ES-I3 (cell line): ENCODE measurements at regions not wholly inside any gene's neighbourhood (a gene's known extent, or its start where the extent isn't known, plus 50 kb on each side); places are given as distances from the start of the nearest gene placed in this dataset.

Experiments
- H3K36me3 ChIP-seq: 2 replicates; pipeline ENCODE4 v1.6.1; 2013; ENCODE audit warnings: mild to moderate bottlenecking, low read length, control low read depth, moderate library complexity; ENCODE audit not compliant: insufficient read depth
- H3K4me1 ChIP-seq: 2 replicates; pipeline ENCODE4 v1.6.1; 2013; ENCODE audit warnings: mild to moderate bottlenecking, control low read depth, low read length; ENCODE audit not compliant: insufficient read depth
- H3K9ac ChIP-seq: 2 replicates; pipeline ENCODE4 v1.6.1; 2013; ENCODE audit warnings: low read depth, mild to moderate bottlenecking, low read length, moderate library complexity
- H3K9me3 ChIP-seq: 2 replicates; pipeline ENCODE4 v1.6.1; 2013; ENCODE audit warnings: mild to moderate bottlenecking, low read length, moderate library complexity; ENCODE audit not compliant: control insufficient read depth, insufficient read depth

DNA sequence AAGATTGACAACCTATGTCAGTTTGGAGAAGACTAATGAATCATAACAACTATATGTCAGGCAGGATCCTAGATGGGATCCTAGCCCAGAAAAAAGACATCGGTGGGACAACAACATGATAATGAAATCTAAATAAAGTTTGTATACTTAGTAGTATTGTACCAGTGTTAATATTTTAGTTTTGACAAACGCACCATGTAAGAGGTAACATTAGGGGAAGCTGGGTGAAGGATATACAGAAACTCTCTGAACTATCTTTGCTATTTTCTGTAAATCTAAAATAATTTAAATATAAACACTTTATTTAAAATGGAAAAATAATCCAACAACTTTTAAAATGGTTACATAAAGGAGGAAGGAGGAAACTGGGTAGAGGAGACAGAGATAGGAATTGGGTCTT lies 105.6 kb upstream of the AP1S2 start:
- Histone ChIP-seq H3K9me3 (no peaks in the 10 kb centered on the region), H3K36me3 (no peaks in the 10 kb centered on the region), H3K4me1 (peaks cover 35% of the 10 kb centered on the region), H3K9ac (no peak overlapping the region)

DNA sequence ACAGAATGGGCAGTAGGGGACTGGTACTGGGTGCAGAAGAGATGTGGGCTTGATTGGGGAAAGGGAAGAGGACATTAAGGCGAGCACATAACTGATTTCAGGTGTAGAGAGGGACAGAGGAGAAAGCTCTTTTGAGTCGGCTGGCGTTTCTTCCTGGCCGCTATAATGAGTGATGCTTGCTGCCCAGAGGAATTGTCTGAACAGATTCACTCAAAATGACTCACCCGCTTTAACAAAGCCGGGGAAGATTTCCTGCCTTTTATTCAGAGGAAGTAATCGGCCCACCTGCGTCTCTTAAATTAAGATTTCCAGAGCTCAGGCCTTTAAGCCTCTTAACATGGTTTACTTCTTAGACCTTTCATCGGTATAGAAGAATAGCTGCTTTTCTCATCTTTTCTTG lies 102.1 kb upstream of the AP1S2 start:
- H3K9me3 ChIP-seq: no peaks in the 10 kb centered on the region
- H3K9ac ChIP-seq: peak overlapping the region; percentile 27
- H3K4me1 ChIP-seq: peaks cover 24% of the 10 kb centered on the region
- no peaks in the 10 kb centered on the region for H3K36me3 ChIP-seq

DNA sequence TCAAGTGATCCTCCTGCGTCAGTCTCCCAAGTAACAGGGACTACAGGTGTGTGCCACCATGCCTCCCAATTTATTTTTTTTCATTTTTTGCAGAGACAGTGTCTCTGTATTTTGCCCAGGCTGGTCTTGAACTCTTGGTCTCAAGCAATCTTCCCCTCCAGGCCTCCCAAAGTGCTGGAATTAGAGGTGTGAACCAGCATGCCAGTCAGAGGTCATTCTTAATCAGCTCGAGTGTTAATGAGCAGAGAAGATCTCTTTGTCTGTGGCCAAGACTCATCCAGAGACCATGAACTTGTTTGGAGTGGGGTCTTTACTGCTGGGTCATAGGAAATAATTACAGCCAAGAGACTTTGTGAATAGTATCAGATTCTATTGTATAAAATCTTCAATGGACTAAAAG lies 99.2 kb upstream of the AP1S2 start:
- Histone ChIP-seq H3K9ac (no peak overlapping the region), H3K9me3 (no peaks in the 10 kb centered on the region), H3K4me1 (peaks cover 25% of the 10 kb centered on the region), H3K36me3 (no peaks in the 10 kb centered on the region)

GRCh38 chrX:15952212-15952611 lies 97.6 kb upstream of the AP1S2 start:
- no peaks in the 10 kb centered on the region for H3K36me3 ChIP-seq
- no peaks in the 10 kb centered on the region for H3K9me3 ChIP-seq

DNA sequence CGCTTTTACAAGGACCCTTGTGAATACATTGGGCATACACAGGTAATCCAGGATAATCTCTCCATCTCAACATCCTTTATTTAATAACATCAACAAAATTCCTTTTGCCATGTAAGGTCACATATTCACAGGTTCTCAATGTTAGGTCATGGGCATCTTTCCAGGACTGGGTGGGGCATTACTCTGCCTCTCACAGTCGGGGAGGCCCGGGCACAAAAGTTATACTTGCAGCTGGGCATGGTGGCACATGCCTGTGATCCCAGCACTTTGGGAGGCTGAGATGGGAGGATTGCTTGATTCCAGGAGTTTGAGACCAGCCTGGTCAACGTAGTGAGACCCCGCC lies 93.7 kb upstream of the AP1S2 start:
- H3K36me3 ChIP-seq: no peaks in the 10 kb centered on the region
- H3K9ac ChIP-seq: no peak overlapping the region
- no peaks in the 10 kb centered on the region for H3K9me3 ChIP-seq
- peaks cover 30% of the 10 kb centered on the region for H3K4me1 ChIP-seq

More at GRCh38 chrX:15952212-15952611, 97.6 kb upstream of the AP1S2 start:
- H3K9ac ChIP-seq: no peak overlapping the region
- H3K4me1 ChIP-seq: peaks cover 33% of the 10 kb centered on the region

DNA sequence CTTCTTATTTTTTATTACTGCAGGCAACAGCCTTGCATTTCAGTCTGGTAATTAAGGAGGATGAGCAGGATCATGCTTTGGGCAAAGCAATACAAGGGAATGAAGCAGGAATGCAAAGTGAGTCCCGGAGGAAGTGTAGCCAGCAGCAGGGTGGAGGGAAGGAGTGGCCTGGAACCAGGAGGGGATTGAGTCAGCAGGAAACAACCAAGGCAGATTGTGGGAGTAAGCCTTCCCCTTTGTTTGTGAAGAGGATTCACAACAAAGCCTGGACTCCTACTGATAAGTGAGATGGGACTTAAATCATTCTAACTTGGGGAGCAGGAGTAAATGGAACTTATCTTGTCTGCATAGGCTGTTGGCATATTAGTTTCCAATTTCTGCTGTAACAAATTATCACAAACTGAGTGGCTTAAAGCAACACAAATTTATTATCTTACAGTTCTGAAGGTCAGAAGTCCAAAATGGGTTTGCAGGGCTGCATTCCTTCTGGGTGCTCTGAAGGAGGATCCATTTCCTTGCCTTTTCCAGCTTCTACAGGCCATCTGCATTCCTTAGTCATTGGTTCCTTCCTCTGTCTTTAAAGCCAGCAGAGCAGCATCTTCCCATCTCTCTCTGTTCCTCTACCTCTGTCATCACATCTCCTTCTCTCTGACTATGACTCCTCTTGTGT lies 93.2 kb upstream of the AP1S2 start:
- no peaks in the 10 kb centered on the region for H3K9me3 ChIP-seq
- H3K36me3 ChIP-seq: no peaks in the 10 kb centered on the region
- H3K4me1 ChIP-seq: peaks cover 30% of the 10 kb centered on the region
- H3K9ac ChIP-seq: peak overlapping the region; percentile 23; the same call in 1 of the 2 replicates

DNA sequence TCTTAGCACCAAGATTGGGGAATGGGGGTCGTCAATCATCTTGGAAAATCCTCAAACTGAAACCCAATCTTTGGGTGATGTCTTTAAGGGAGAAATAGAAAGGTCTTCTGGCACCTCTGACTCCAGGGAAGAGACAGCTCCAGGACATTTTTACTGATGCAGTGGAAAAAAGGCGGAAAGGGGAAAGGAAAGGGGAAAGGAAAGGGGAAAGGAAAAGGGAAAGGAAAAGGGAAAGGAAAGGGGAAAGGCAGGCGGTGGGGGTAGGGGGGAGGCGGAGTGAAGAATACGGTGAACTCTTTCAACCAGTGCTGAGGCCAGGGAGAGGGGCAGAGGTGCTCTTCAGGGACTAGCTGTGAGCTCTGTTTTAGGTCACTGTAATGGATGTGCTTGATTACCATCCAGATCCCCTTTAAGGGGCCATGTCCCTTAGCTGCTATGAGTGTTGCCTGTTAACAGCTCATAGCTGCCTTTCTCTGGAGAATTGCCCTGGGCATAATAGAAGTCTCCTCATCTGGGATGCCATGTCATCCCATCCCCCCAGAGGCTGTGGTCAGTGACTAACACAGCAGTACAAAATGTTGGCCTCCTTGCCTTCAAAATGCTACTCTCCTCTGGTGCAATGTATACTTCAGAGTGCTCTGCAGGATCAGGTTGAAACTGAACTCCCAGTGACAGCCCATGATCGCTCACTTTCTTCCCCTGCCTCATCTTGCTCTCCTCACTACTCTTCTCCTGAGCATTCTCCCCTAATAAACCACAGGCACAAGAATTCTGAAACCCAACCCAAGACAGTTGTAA lies 92.4 kb upstream of the AP1S2 start:
- Histone ChIP-seq H3K36me3 (no peaks in the 10 kb centered on the region), H3K9ac (peak overlapping the region; percentile 23; the same call in 1 of the 2 replicates), H3K4me1 (peaks cover 30% of the 10 kb centered on the region), H3K9me3 (no peaks in the 10 kb centered on the region)

- peaks cover 25% of the 10 kb centered on the region for H3K4me1 ChIP-seq
- no peaks in the 10 kb centered on the region for H3K36me3 ChIP-seq
- H3K9ac ChIP-seq: no peak overlapping the region
- H3K9me3 ChIP-seq: no peaks in the 10 kb centered on the region
These were observed 88.8 kb upstream of the AP1S2 start for GRCh38 chrX:15943391-15943790.

GRCh38 chrX:15942307-15942706 lies 87.7 kb upstream of the AP1S2 start:
- no peaks in the 10 kb centered on the region for H3K9me3 ChIP-seq
- H3K36me3 ChIP-seq: no peaks in the 10 kb centered on the region
- no peak overlapping the region for H3K9ac ChIP-seq
- peaks cover 18% of the 10 kb centered on the region for H3K4me1 ChIP-seq

- no peak overlapping the region for H3K9ac ChIP-seq
- H3K36me3 ChIP-seq: no peaks in the 10 kb centered on the region
- H3K9me3 ChIP-seq: no peaks in the 10 kb centered on the region
- peaks cover 5% of the 10 kb centered on the region; the same call in 1 of the 2 replicates for H3K4me1 ChIP-seq
These were observed 85.1 kb upstream of the AP1S2 start for GRCh38 chrX:15939737-15940136.

GRCh38 chrX:15938072-15938471 lies 83.5 kb upstream of the AP1S2 start:
- H3K36me3 ChIP-seq: no peaks in the 10 kb centered on the region
- no peak overlapping the region for H3K9ac ChIP-seq
- no peaks in the 10 kb centered on the region for H3K9me3 ChIP-seq
- H3K4me1 ChIP-seq: no peaks in the 10 kb centered on the region

- H3K36me3 ChIP-seq: no peaks in the 10 kb centered on the region
- no peak overlapping the region for H3K9ac ChIP-seq
- H3K4me1 ChIP-seq: peaks cover 27% of the 10 kb centered on the region
- H3K9me3 ChIP-seq: no peaks in the 10 kb centered on the region
These were observed 76.7 kb upstream of the AP1S2 start for GRCh38 chrX:15931362-15931761.

GRCh38 chrX:15930585-15930984 lies 76.0 kb upstream of the AP1S2 start:
- H3K9me3 ChIP-seq: no peaks in the 10 kb centered on the region
- H3K9ac ChIP-seq: no peak overlapping the region
- peaks cover 27% of the 10 kb centered on the region for H3K4me1 ChIP-seq
- no peaks in the 10 kb centered on the region for H3K36me3 ChIP-seq

GRCh38 chrX:15929194-15929593 lies 74.6 kb upstream of the AP1S2 start:
- Histone ChIP-seq H3K9ac (no peak overlapping the region), H3K9me3 (no peaks in the 10 kb centered on the region), H3K36me3 (no peaks in the 10 kb centered on the region), H3K4me1 (peaks cover 27% of the 10 kb centered on the region)

DNA sequence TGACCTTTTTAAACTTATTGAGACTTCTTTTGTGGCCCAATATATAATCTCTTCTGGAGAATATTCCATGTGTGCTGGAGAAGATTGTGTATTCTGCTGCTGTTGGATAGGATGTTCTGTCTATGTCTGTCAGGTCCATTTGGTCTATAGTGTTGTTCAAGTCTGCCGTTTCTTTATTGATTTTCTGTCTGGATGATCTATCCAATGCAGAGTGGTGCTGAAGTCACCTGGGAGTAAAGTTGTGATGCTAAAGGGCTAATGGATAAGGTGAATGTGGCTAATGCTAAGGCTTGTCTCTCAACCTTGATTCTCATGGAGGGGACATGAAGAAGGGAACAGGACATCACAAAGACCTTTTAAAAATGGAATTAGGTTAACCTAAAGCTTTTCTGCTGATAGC lies 72.0 kb upstream of the AP1S2 start:
- H3K9me3 ChIP-seq: no peaks in the 10 kb centered on the region; the same call in 1 of the 2 replicates
- H3K4me1 ChIP-seq: peaks cover 22% of the 10 kb centered on the region
- no peak overlapping the region for H3K9ac ChIP-seq
- H3K36me3 ChIP-seq: no peaks in the 10 kb centered on the region
